ENCODE measurements at regions not wholly inside any gene's neighbourhood (a gene's known extent, or its start where the extent isn't known, plus 50 kb on each side); places are given as distances from the start of the nearest gene placed in this dataset.

- no peak for DNase-seq
Observed at GRCh38 chr7:112596260-112596659, 115.5 kb downstream of the LSMEM1 start.

GRCh38 chr7:112596981-112597380, 116.2 kb downstream of the LSMEM1 start:
- DNase-seq: no peak

GRCh38 chr7:112603673-112604072, 122.9 kb downstream of the LSMEM1 start:
- DNase-seq: no peak

GRCh38 chr7:112610636-112611035, 129.8 kb downstream of the LSMEM1 start:
- no peak for DNase-seq

GRCh38 chr7:112615701-112616100, 134.9 kb downstream of the LSMEM1 start:
- DNase-seq: no peak

GRCh38 chr7:112616295-112616694, 135.5 kb downstream of the LSMEM1 start:
- DNase-seq: no peak

- DNase-seq: no peak
Observed at GRCh38 chr7:112619343-112619742, 138.6 kb downstream of the LSMEM1 start.

- no peak for DNase-seq
Observed at GRCh38 chr7:112622159-112622715, 141.4 kb downstream of the LSMEM1 start.

GRCh38 chr7:112624416-112624815, 143.6 kb downstream of the LSMEM1 start:
- DNase-seq: no peak

GRCh38 chr7:112630565-112630964, 149.8 kb downstream of the LSMEM1 start:
- no peak for DNase-seq

- no peak for DNase-seq
Observed at GRCh38 chr7:112634107-112634506, 153.3 kb downstream of the LSMEM1 start.

- DNase-seq: no peak
Observed at GRCh38 chr7:112635742-112636141, 154.5 kb downstream of the TMEM168 start.

GRCh38 chr7:112638675-112639400, 151.4 kb downstream of the TMEM168 start:
- DNase-seq: no peak

GRCh38 chr7:112640685-112641084, 149.5 kb downstream of the TMEM168 start:
- no peak for DNase-seq

GRCh38 chr7:112646783-112647182, 143.4 kb downstream of the TMEM168 start:
- no peak for DNase-seq

- DNase-seq: no peak
Observed at GRCh38 chr7:112648781-112649180, 141.4 kb downstream of the TMEM168 start.

GRCh38 chr7:112649560-112649959, 140.6 kb downstream of the TMEM168 start:
- no peak for DNase-seq

GRCh38 chr7:112654322-112655216, 135.6 kb downstream of the TMEM168 start:
- no peak for DNase-seq

GRCh38 chr7:112665709-112666108, 124.5 kb downstream of the TMEM168 start:
- DNase-seq: peak in 1 of 2 experiments; percentile 8

- no peak for DNase-seq
Observed at GRCh38 chr7:112668561-112668960, 121.6 kb downstream of the TMEM168 start.

- DNase-seq: no peak
Observed at GRCh38 chr7:112669306-112669705, 120.9 kb downstream of the TMEM168 start.

GRCh38 chr7:112670193-112670592, 120.0 kb downstream of the TMEM168 start:
- DNase-seq: no peak

- DNase-seq: no peak
Observed at GRCh38 chr7:112678626-112679025, 111.6 kb downstream of the TMEM168 start.
